DND-41 (cell line): ENCODE measurements at regions not wholly inside any gene's neighbourhood (a gene's known extent, or its start where the extent isn't known, plus 50 kb on each side); places are given as distances from the start of the nearest gene placed in this dataset.

Experiments
- EZH2 ChIP-seq: IDR thresholded peaks from 3 replicates; pipeline ENCODE4 v1.6.1; 2012; ENCODE audit warnings: borderline replicate concordance, low read depth, mild to moderate bottlenecking, moderate library complexity, low read length, inconsistent platforms; ENCODE audit not compliant: severe bottlenecking
- TF ChIP-seq, protein P1 (sequence below): IDR thresholded peaks from 2 replicates; pipeline ENCODE4 v1.5.1; 2012; ENCODE audit warnings: borderline replicate concordance, low read length, moderate library complexity, mild to moderate bottlenecking; ENCODE audit not compliant: poor library complexity, severe bottlenecking; ENCODE audit errors: extremely low read depth

DNA sequence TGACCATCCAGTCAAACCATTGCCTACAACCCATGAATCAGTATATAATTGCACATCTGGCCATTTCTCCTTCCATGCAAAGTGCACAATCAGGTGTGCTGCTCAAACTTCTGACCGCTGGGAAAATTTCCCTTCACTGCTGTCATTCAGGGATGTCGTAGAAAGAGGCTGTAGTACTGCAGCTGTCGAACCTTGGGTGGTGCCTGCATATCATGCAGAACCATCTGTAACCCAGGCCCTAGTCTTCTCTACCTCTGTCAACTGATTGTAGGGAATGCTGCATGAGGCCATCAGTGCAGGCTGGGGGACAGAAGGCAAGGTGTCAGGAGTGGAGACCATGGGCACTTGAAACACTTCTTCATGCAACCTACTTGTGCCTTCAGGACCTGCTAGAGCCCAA lies 267.5 kb downstream of the CALCRL start:
- TF ChIP-seq, protein P1, sequence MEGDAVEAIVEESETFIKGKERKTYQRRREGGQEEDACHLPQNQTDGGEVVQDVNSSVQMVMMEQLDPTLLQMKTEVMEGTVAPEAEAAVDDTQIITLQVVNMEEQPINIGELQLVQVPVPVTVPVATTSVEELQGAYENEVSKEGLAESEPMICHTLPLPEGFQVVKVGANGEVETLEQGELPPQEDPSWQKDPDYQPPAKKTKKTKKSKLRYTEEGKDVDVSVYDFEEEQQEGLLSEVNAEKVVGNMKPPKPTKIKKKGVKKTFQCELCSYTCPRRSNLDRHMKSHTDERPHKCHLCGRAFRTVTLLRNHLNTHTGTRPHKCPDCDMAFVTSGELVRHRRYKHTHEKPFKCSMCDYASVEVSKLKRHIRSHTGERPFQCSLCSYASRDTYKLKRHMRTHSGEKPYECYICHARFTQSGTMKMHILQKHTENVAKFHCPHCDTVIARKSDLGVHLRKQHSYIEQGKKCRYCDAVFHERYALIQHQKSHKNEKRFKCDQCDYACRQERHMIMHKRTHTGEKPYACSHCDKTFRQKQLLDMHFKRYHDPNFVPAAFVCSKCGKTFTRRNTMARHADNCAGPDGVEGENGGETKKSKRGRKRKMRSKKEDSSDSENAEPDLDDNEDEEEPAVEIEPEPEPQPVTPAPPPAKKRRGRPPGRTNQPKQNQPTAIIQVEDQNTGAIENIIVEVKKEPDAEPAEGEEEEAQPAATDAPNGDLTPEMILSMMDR = no peak
- TF ChIP-seq EZH2 = no peak
